Body of pancreas (tissue), 4 donors: ENCODE measurements at regions not wholly inside any gene's neighbourhood (a gene's known extent, or its start where the extent isn't known, plus 50 kb on each side); places are given as distances from the start of the nearest gene placed in this dataset.
"Not testable (repeated sequence)": the region's sequence is repeated elsewhere in the genome, so short reads cannot be mapped to it uniquely, and the experiment has no call there.

Source experiments
- ATAC-seq: fragments of 150-250 bp; one replicate; pipeline ENCODE4 v1.9.1; 2016
- DNase-seq, 4 donors: peaks; one replicate each; pipeline ENCODE4 v3.0.0-alpha.2; 2019
- H3K27ac ChIP-seq, 4 donors: fragments of 200-600 bp; sonication (generic); 1 replicate in 3 of 4; 2 replicates in 1 of 4; pipeline versions ENCODE4 v1.5.1 to v1.6.1; 2016 to 2019; ENCODE audit warnings: mild to moderate bottlenecking in 1 of 4, mixed read lengths in 1 of 4, moderate library complexity in 1 of 4
- H3K27me3 ChIP-seq, 2 donors: fragments of 200-600 bp; sonication (generic); one replicate each; pipeline ENCODE4 v1.6.0; 2016; ENCODE audit warnings: mild to moderate bottlenecking in 1 of 2
- H3K36me3 ChIP-seq, 2 donors: fragments of 200-600 bp; sonication (generic); replicated peaks in 1 of 2; 2 replicates each; pipeline ENCODE4 v1.5.1; 2016; ENCODE audit warnings: low read depth in 2 of 2; ENCODE audit not compliant: insufficient read depth in 1 of 2
- H3K4me1 ChIP-seq: fragments of 200-600 bp; sonication (generic); one replicate; pipeline ENCODE4 v1.6.0; 2016
- H3K4me3 ChIP-seq, 2 donors: fragments of 200-600 bp; sonication (generic); 1 replicate in 1 of 2; 2 replicates in 1 of 2; pipeline ENCODE4 v1.5.1; 2016 to 2019
- H3K9me3 ChIP-seq, 3 donors: fragments of 200-600 bp; sonication (generic); 1 replicate in 2 of 3; 2 replicates in 1 of 3; pipeline ENCODE4 v1.5.1; 2016
- POLR2A ChIP-seq, 3 donors: fragments of 450-650 bp; IDR thresholded peaks; one replicate each; pipeline ENCODE4 v1.6.1; 2016; ENCODE audit warnings: antibody characterized with exemption in 3 of 3, mild to moderate bottlenecking in 2 of 3
- whole genome bisulfite sequencing, 2 donors: methylation state at CpG; one replicate each; pipeline ENCODE4 v1.1.5; 2017; 5-methylcytosine and 5-hydroxymethylcytosine counted together
- intact Hi-C: fragments of 100-400 bp; cut with DNase I; formaldehyde crosslinking; loops from one replicate; pipeline ENCODE4 v1.15.1; 2023
- TF ChIP-seq, protein P1 (sequence below), 7 experiments: fragments of 450-650 bp in 4 of 7; fragments of 200-600 bp in 3 of 7; sonication (generic) in 3 of 7; IDR thresholded peaks; one replicate each; pipeline ENCODE4 v1.5.1; 2016 to 2019; ENCODE audit warnings: antibody characterized with exemption in 7 of 7

DNA sequence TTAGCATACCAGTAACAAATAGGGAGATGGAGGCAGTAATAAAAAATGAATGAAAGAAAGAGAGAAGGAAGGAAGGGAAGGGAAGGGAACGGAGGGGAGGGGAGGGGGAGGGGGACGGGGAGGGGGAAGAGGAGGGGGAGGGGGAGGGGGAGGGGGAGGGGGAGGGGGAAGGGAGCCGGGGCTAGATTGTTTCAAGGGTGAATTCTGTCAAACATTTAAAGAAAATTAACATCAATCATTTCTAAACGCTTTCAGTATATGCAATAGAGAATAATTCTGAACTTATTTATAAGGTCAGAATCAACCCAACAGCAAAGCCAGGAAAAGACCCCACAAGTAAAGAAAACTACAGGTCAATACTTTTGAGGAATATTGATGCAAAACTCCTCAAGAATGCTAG, 858.8 kb upstream of the GYPC start:
- ATAC-seq: no peak
- no peak for DNase-seq
- H3K4me1 ChIP-seq: no peaks in the 10 kb centered on the region
- TF ChIP-seq POLR2A (IDR thresholded peaks at IDR 0.05): no peak
- TF ChIP-seq, protein P1, sequence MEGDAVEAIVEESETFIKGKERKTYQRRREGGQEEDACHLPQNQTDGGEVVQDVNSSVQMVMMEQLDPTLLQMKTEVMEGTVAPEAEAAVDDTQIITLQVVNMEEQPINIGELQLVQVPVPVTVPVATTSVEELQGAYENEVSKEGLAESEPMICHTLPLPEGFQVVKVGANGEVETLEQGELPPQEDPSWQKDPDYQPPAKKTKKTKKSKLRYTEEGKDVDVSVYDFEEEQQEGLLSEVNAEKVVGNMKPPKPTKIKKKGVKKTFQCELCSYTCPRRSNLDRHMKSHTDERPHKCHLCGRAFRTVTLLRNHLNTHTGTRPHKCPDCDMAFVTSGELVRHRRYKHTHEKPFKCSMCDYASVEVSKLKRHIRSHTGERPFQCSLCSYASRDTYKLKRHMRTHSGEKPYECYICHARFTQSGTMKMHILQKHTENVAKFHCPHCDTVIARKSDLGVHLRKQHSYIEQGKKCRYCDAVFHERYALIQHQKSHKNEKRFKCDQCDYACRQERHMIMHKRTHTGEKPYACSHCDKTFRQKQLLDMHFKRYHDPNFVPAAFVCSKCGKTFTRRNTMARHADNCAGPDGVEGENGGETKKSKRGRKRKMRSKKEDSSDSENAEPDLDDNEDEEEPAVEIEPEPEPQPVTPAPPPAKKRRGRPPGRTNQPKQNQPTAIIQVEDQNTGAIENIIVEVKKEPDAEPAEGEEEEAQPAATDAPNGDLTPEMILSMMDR (IDR thresholded peaks at IDR 0.05): no peak
- intact Hi-C loops: no loop called here
- no peak overlapping the region for H3K4me3 ChIP-seq
- WGBS, 2 donors: 66% methylated on average over 2 to 4 of the region's 4 CpGs
- H3K9me3 ChIP-seq: no peaks in the 10 kb centered on the region
- no peak overlapping the region for H3K27ac ChIP-seq
- H3K36me3 ChIP-seq: no peaks in the 10 kb centered on the region
- no peaks in the 10 kb centered on the region for H3K27me3 ChIP-seq

DNA sequence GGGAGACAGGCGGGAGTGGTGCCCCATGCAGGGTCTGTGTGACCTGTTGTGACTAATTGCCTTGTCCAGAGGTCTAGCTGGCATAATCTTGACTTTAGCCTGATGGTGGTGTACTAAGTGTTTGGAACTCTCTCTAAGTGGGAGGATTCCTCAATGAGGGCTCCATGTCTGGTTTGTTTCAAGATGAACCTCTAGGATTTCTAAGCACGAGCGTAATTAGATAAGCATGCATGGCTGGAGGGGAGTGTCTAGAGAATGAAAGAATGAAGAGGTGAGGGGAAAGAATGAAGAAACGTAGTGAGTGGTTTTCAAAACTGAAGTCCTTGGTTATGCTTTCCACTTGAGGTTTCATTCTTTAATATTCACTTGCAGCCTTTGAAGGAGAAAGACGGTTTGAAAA, 833.2 kb upstream of the GYPC start:
- H3K4me1 ChIP-seq: no peaks in the 10 kb centered on the region
- intact Hi-C loops: no loop called here
- ATAC-seq (no peak), DNase-seq (no peak)
- H3K27me3 ChIP-seq: no peaks in the 10 kb centered on the region
- no peaks in the 10 kb centered on the region for H3K9me3 ChIP-seq
- TF ChIP-seq, protein P1 (IDR thresholded peaks at IDR 0.05): no peak
- TF ChIP-seq POLR2A (IDR thresholded peaks at IDR 0.05): no peak
- H3K27ac ChIP-seq: no peak overlapping the region
- H3K4me3 ChIP-seq: no peak overlapping the region
- H3K36me3 ChIP-seq: no peaks in the 10 kb centered on the region
- 62 to 70% methylated on average over 5 of the region's 5 CpGs for WGBS, 2 donors

DNA sequence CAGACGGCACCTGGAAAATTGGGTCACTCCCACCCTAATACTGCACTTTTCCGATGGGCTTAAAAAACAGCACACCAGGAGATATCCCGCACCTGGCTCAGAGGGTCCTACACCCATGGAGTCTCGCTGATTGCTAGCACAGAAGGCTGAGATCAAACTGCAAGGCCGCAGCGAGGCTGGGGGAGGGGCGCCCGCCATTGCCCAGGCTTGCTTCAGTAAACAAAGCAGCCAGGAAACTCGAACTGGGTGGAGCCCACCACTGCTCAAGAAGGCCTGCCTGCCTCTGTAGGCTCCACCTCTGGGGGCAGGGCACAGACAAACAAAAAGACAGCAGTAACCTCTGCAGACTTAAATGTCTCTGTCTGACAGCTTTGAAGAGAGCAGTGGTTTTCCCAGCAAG, 830.2 kb upstream of the GYPC start:
- H3K27ac ChIP-seq, intact Hi-C loops, ATAC-seq, H3K4me3 ChIP-seq, H3K27me3 ChIP-seq, H3K9me3 ChIP-seq, H3K4me1 ChIP-seq, H3K36me3 ChIP-seq, DNase-seq: not testable (repeated sequence)
- 79 to 83% methylated on average over 8 to 9 of the region's 9 CpGs for WGBS, 2 donors

DNA sequence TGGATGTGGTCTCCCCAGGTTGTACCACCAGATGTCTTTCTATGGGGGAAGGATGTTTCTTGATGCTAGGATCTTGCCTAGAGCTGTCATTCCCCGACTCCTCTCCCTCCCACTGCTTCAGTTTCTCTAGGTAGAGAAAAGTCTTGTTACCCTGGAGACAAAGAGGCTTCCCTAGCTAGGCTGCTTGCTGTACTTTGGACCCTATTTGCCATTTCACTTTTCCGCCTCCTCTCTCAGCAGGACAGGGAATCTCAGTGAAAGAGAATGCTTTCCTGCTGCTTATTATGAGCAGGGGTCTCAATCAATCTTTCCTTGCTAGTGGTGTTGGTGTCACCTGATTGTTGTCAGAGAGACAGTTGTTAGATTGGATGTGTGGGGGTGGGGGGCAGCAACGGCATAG, 818.8 kb upstream of the GYPC start:
- TF ChIP-seq POLR2A (IDR thresholded peaks at IDR 0.05): no peak
- TF ChIP-seq, protein P1 (IDR thresholded peaks at IDR 0.05): no peak
- 8 to 24% methylated on average over 3 of the region's 3 CpGs for WGBS, 2 donors
- ATAC-seq (no peak), DNase-seq (no peak)
- Histone ChIP-seq H3K36me3 (no peaks in the 10 kb centered on the region), H3K9me3 (no peaks in the 10 kb centered on the region), H3K4me3 (no peak overlapping the region), H3K27ac (no peak overlapping the region), H3K27me3 (no peaks in the 10 kb centered on the region), H3K4me1 (no peaks in the 10 kb centered on the region)
- intact Hi-C loops: no loop called here

DNA sequence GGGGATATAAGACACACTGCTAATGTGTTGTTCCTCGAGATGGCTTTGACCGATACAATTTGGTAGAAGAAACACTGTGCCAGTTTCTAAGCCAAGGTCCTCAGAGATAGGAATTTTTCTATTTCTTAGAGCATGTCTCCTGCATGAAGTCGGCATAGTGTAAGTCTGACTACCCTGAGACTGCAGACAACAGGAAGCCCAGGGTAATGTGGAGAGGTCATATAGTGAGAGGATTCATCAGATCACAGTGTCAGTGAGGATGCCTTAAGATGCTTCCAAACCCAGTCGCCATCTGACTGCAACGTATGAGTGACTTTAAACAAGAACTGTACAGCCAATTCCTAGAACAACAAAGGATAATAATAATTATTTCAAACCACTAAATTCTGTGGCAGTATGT, 818.3 kb upstream of the GYPC start:
- no peak overlapping the region for H3K27ac ChIP-seq
- intact Hi-C loops: no loop called here
- H3K4me1 ChIP-seq: no peaks in the 10 kb centered on the region
- WGBS, 2 donors: 42 to 60% methylated on average over 5 of the region's 5 CpGs
- no peak overlapping the region for H3K4me3 ChIP-seq
- no peaks in the 10 kb centered on the region for H3K27me3 ChIP-seq
- no peaks in the 10 kb centered on the region for H3K36me3 ChIP-seq
- ATAC-seq (no peak), DNase-seq (no peak)
- TF ChIP-seq POLR2A (IDR thresholded peaks at IDR 0.05): no peak
- TF ChIP-seq, protein P1 (IDR thresholded peaks at IDR 0.05): no peak
- no peaks in the 10 kb centered on the region for H3K9me3 ChIP-seq
